Gastrocnemius medialis (tissue), 4 donors: ENCODE measurements at regions not wholly inside any gene's neighbourhood (a gene's known extent, or its start where the extent isn't known, plus 50 kb on each side); places are given as distances from the start of the nearest gene placed in this dataset.

Experiments
- ATAC-seq, 2 donors: fragments of 150-250 bp; one replicate each; pipeline ENCODE4 v1.9.1; 2016
- DNase-seq, 2 donors: peaks; one replicate each; pipeline ENCODE4 v3.0.0-alpha.2; 2019
- H3K27ac ChIP-seq, 4 donors: fragments of 200-600 bp; sonication (generic); 1 replicate in 1 of 4; 2 replicates in 3 of 4; pipeline ENCODE4 v1.5.1; 2016 to 2018; ENCODE audit warnings: mild to moderate bottlenecking in 2 of 4, moderate library complexity in 1 of 4
- H3K27me3 ChIP-seq, 3 donors: fragments of 200-600 bp; sonication (generic) in 2 of 3; 1 replicate in 1 of 3; 2 replicates in 2 of 3; pipeline versions ENCODE4 v1.5.1 to v1.6.0; 2016 to 2019; ENCODE audit warnings: mild to moderate bottlenecking in 1 of 3, moderate library complexity in 1 of 3
- H3K36me3 ChIP-seq, 2 donors: fragments of 200-600 bp; sonication (generic) in 1 of 2; one replicate each; pipeline ENCODE4 v1.5.1; 2017 to 2018
- H3K4me1 ChIP-seq, 2 donors: fragments of 200-600 bp; sonication (generic) in 1 of 2; one replicate each; pipeline ENCODE4 v1.5.1; 2016 to 2017; ENCODE audit warnings: mild to moderate bottlenecking in 2 of 2
- H3K4me3 ChIP-seq, 4 donors: fragments of 200-600 bp; sonication (generic) in 3 of 4; 1 replicate in 1 of 4; 2 replicates in 3 of 4; pipeline ENCODE4 v1.5.1; 2016 to 2019; ENCODE audit warnings: mild to moderate bottlenecking in 2 of 4
- H3K9me3 ChIP-seq, 3 donors: fragments of 200-600 bp; sonication (generic) in 2 of 3; 1 replicate in 1 of 3; 2 replicates in 2 of 3; pipeline ENCODE4 v1.5.1; 2016 to 2019
- CTCF ChIP-seq, 5 experiments: fragments of 450-650 bp in 3 of 5; fragments of 200-600 bp in 2 of 5; sonication (generic) in 2 of 5; IDR thresholded peaks in 4 of 5; conservative IDR thresholded peaks in 1 of 5; 1 replicate in 4 of 5; 2 replicates in 1 of 5; pipeline ENCODE4 v1.5.1; 2016 to 2019; ENCODE audit warnings: antibody characterized with exemption in 5 of 5, mild to moderate bottlenecking in 3 of 5, moderate library complexity in 3 of 5
- POLR2A ChIP-seq, 2 donors: fragments of 450-650 bp; IDR thresholded peaks; one replicate each; pipeline ENCODE4 v1.6.1; 2017; ENCODE audit warnings: antibody characterized with exemption in 2 of 2, mild to moderate bottlenecking in 2 of 2, moderate library complexity in 2 of 2
- in situ Hi-C, 4 donors: fragments of 200-750 bp; cut with MboI; loops; one replicate each; pipeline versions ENCODE4 v1.15.0 to v1.8.0; 2017; ENCODE audit warnings: low sequenced_read_pairs in 4 of 4
- intact Hi-C: fragments of 100-400 bp; cut with DNase I; formaldehyde crosslinking; loops from one replicate; pipeline ENCODE4 v1.15.1; 2023; ENCODE audit warnings: low total_unique reads

GRCh38 chr12:60832290-60832689 is 1236.5 kb downstream of the SLC16A7 start:
- no peak for DNase-seq
- Histone ChIP-seq H3K9me3 (no peaks in the 10 kb centered on the region), H3K36me3 (no peaks in the 10 kb centered on the region), H3K27ac (no peak overlapping the region), H3K4me3 (no peak overlapping the region), H3K27me3 (no peaks in the 10 kb centered on the region), H3K4me1 (no peaks in the 10 kb centered on the region)
- in situ Hi-C loops (no loop called here), intact Hi-C loops (no loop called here)
- TF ChIP-seq POLR2A (IDR thresholded peaks at IDR 0.05) (no peak), CTCF (IDR thresholded peaks at IDR 0.05 in 4 of 5, conservative IDR thresholded peaks at IDR 0.05 in 1 of 5) (no peak)
- ATAC-seq: no peak

- no peaks in the 10 kb centered on the region for H3K4me1 ChIP-seq
- no peak overlapping the region for H3K27ac ChIP-seq
- in situ Hi-C loops (no loop called here), intact Hi-C loops (no loop called here)
- no peak overlapping the region for H3K4me3 ChIP-seq
- H3K9me3 ChIP-seq: no peaks in the 10 kb centered on the region
- H3K36me3 ChIP-seq: no peaks in the 10 kb centered on the region
- TF ChIP-seq POLR2A (IDR thresholded peaks at IDR 0.05) (no peak), CTCF (IDR thresholded peaks at IDR 0.05 in 4 of 5, conservative IDR thresholded peaks at IDR 0.05 in 1 of 5) (no peak)
- no peaks in the 10 kb centered on the region for H3K27me3 ChIP-seq
- DNase-seq (no peak), ATAC-seq (no peak)
Observed at GRCh38 chr12:60834372-60834771, 1238.5 kb downstream of the SLC16A7 start.

DNA sequence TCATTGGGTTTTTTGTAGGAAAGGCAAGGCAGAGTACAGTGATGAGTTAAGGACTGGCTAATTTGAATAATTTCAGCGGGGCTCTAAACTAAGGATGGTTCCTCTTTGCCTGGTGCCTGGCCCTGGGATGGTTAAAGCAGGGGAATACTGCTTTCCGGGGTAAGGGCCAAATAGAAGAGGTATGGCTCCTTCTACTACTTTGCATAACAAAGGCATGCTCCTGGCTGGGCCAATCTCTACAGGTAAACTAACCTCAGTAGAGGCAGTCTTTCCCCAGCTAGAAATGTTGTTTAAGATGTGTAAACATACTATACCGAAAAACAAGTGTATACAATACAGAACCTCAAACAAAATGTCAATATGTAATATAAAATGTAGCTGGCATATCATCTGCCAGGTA is 1239.0 kb downstream of the SLC16A7 start:
- TF ChIP-seq POLR2A (IDR thresholded peaks at IDR 0.05) (no peak), CTCF (IDR thresholded peaks at IDR 0.05 in 4 of 5, conservative IDR thresholded peaks at IDR 0.05 in 1 of 5) (no peak)
- no peaks in the 10 kb centered on the region for H3K27me3 ChIP-seq
- in situ Hi-C loops: no loop called here
- H3K36me3 ChIP-seq: no peaks in the 10 kb centered on the region
- H3K4me1 ChIP-seq: no peaks in the 10 kb centered on the region
- no peak overlapping the region for H3K4me3 ChIP-seq
- H3K9me3 ChIP-seq: no peaks in the 10 kb centered on the region
- no peak for ATAC-seq
- no peak overlapping the region for H3K27ac ChIP-seq
- intact Hi-C loops: no loop called here
- DNase-seq: no peak

DNA sequence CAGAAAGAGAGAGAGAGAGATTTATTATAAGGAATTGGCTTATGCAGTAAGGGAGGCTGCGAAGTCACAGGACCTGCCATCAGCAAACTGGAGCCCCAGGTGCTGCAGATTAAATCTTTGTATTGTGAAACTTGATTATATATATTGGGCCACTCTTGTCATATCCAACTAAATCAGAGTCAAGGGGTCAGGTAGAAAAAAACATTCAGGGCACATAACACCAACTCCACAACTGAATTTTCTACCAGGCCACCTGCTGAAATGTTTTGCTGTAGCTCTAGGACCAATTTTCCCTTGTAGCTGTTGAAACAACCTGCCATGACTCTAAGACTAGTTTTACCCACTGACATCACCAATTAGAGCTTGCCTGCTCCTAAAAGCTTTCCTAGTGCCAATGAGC is 1240.8 kb downstream of the SLC16A7 start:
- H3K27ac ChIP-seq: no peak overlapping the region
- in situ Hi-C loops: no loop called here

More for the DNA sequence above, 1240.8 kb downstream of the SLC16A7 start:
- no peak for ATAC-seq
- H3K4me3 ChIP-seq: no peak overlapping the region
- no peak for DNase-seq
- H3K4me1 ChIP-seq: no peaks in the 10 kb centered on the region
- no peak for TF ChIP-seq POLR2A (IDR thresholded peaks at IDR 0.05)
- TF ChIP-seq CTCF (IDR thresholded peaks at IDR 0.05 in 4 of 5, conservative IDR thresholded peaks at IDR 0.05 in 1 of 5): no peak
- no peaks in the 10 kb centered on the region for H3K9me3 ChIP-seq
- H3K27me3 ChIP-seq: no peaks in the 10 kb centered on the region
- H3K36me3 ChIP-seq: no peaks in the 10 kb centered on the region
- intact Hi-C loops: no loop called here
